Upper lobe of left lung (tissue), 4 donors: ENCODE measurements at regions not wholly inside any gene's neighbourhood (a gene's known extent, or its start where the extent isn't known, plus 50 kb on each side); places are given as distances from the start of the nearest gene placed in this dataset.

Source experiments
- CTCF ChIP-seq, 6 experiments: fragments of 450-650 bp in 4 of 6; fragments of 200-600 bp in 2 of 6; sonication (generic) in 2 of 6; IDR thresholded peaks; one replicate each; pipeline ENCODE4 v1.5.1; 2016 to 2019; ENCODE audit warnings: antibody characterized with exemption in 6 of 6
- EP300 ChIP-seq, 4 donors: sonication (generic); formaldehyde crosslinking; IDR thresholded peaks; one replicate each; pipeline ENCODE4 v1.5.1; 2017; ENCODE audit warnings: antibody characterized with exemption in 4 of 4, control low read depth in 2 of 4
- POLR2AphosphoS5 ChIP-seq, 2 donors: sonication (generic); formaldehyde crosslinking; IDR thresholded peaks; one replicate each; pipeline ENCODE4 v1.5.1; 2017; ENCODE audit warnings: antibody characterized with exemption in 2 of 2

- TF ChIP-seq CTCF (IDR thresholded peaks at IDR 0.05) = no peak
- no peak for TF ChIP-seq EP300 (IDR thresholded peaks at IDR 0.05)
- no peak for TF ChIP-seq POLR2AphosphoS5 (IDR thresholded peaks at IDR 0.05)
Measured at GRCh38 chr15:85920956-85921355, 126.2 kb upstream of the KLHL25 start.
